Aorta (tissue), 5 donors: ENCODE measurements at regions not wholly inside any gene's neighbourhood (a gene's known extent, or its start where the extent isn't known, plus 50 kb on each side); places are given as distances from the start of the nearest gene placed in this dataset.
A peak's percentile ranks its signal among the peaks of the same experiment; 100 is the strongest.

Experiments
- ATAC-seq: fragments of 200-7000 bp; cut with Tn5 transposase; one replicate; pipeline ENCODE4 v1.9.1; 2022; ENCODE audit warnings: moderate library complexity; ENCODE audit not compliant: low FRiP score
- DNase-seq, 2 donors: peaks; one replicate each; pipeline ENCODE4 v3.0.0-alpha.2; 2020
- H3K27ac ChIP-seq, 2 donors: one replicate each; pipeline ENCODE4 v1.5.1; 2013; ENCODE audit warnings: low read length in 2 of 2, mild to moderate bottlenecking in 2 of 2, moderate library complexity in 2 of 2, control low read depth in 1 of 2, inconsistent platforms in 1 of 2, low read depth in 1 of 2
- H3K27me3 ChIP-seq, 2 donors: one replicate each; pipeline ENCODE4 v1.6.1; 2013; ENCODE audit warnings: control low read depth in 1 of 2, low read length in 1 of 2, mild to moderate bottlenecking in 1 of 2, moderate library complexity in 1 of 2; ENCODE audit not compliant: insufficient read depth in 2 of 2, control insufficient read depth in 1 of 2
- H3K36me3 ChIP-seq, 2 donors: one replicate each; pipeline ENCODE4 v1.6.1; 2013; ENCODE audit warnings: control low read depth in 1 of 2, low read length in 1 of 2, mild to moderate bottlenecking in 1 of 2; ENCODE audit not compliant: insufficient read depth in 2 of 2, control insufficient read depth in 1 of 2
- H3K4me1 ChIP-seq, 2 donors: one replicate each; pipeline ENCODE4 v1.6.1; 2013; ENCODE audit warnings: low read length in 2 of 2, control low read depth in 1 of 2, mild to moderate bottlenecking in 1 of 2, moderate library complexity in 1 of 2; ENCODE audit not compliant: insufficient read depth in 2 of 2, control insufficient read depth in 1 of 2
- H3K4me3 ChIP-seq, 2 donors: one replicate each; pipeline ENCODE4 v1.5.1; 2013; ENCODE audit warnings: low read length in 2 of 2, control low read depth in 1 of 2, mild to moderate bottlenecking in 1 of 2
- H3K9me3 ChIP-seq: one replicate; pipeline ENCODE4 v1.6.1; 2013; ENCODE audit warnings: mild to moderate bottlenecking, low read length; ENCODE audit not compliant: control insufficient read depth
- WGBS, 2 donors: extraction: QIAGEN DNeasy Blood & Tissue Kit; methylation state at CpG; one replicate each; pipeline ENCODE4 v1.1.7; 2013; 5-methylcytosine and 5-hydroxymethylcytosine counted together
- intact Hi-C, 2 donors: fragments of 100-400 bp; cut with DNase I; formaldehyde crosslinking; loops; one replicate each; pipeline versions ENCODE4 v1.14.2 to v1.15.0; 2022
- donor health status: healthy with polysubstance abuse.
- donor health status: Bipolar disorder and iron deficiency.
- donor health status: DM: no; HTN: no; CAD: no.
- donor health status: DM: no; HTN: no; CAD: no.
- donor health status: DM: yes; HTN: yes; CAD: no.

GRCh38 chr10:47181052-47181849 lies 118.7 kb upstream of the GDF10 start:
- Histone ChIP-seq H3K36me3 (no peaks in the 10 kb centered on the region), H3K4me1 (no peaks in the 10 kb centered on the region), H3K27me3 (no peaks in the 10 kb centered on the region), H3K27ac (no peak overlapping the region), H3K9me3 (no peaks in the 10 kb centered on the region), H3K4me3 (no peak overlapping the region)
- 82 to 91% methylated on average over 19 of the region's 19 CpGs for WGBS, 2 donors
- intact Hi-C loops, result no loop called here
- no peak for DNase-seq
- no peak for ATAC-seq

- no peaks in the 10 kb centered on the region for H3K9me3 ChIP-seq
- ATAC-seq (no peak), DNase-seq (no peak)
- 82 to 85% methylated on average over 11 of the region's 11 CpGs for WGBS, 2 donors
- H3K27me3 ChIP-seq, result no peaks in the 10 kb centered on the region
- no peak overlapping the region for H3K27ac ChIP-seq
- no peaks in the 10 kb centered on the region for H3K36me3 ChIP-seq
- H3K4me3 ChIP-seq, result no peak overlapping the region
- intact Hi-C loops, result no loop called here
- H3K4me1 ChIP-seq, result no peaks in the 10 kb centered on the region
Observed at GRCh38 chr10:47182934-47183703, 116.9 kb upstream of the GDF10 start.

- intact Hi-C loops, result no loop called here
- no peaks in the 10 kb centered on the region for H3K36me3 ChIP-seq
- no peak for ATAC-seq
- H3K27me3 ChIP-seq, result no peaks in the 10 kb centered on the region
- peak in 1 of 2 donors; percentile 74 for DNase-seq
- no peak overlapping the region for H3K4me3 ChIP-seq
- no peaks in the 10 kb centered on the region for H3K9me3 ChIP-seq
- no peaks in the 10 kb centered on the region for H3K4me1 ChIP-seq
- H3K27ac ChIP-seq, result no peak overlapping the region
- WGBS, 2 donors, result 43 to 46% methylated on average over 4 of the region's 4 CpGs
Observed at GRCh38 chr10:47183704-47184041, 116.3 kb upstream of the GDF10 start.

- ATAC-seq, result no peak
Observed at GRCh38 chr10:47184273-47184672, 115.7 kb upstream of the GDF10 start.

GRCh38 chr10:47184724-47185330 lies 115.2 kb upstream of the GDF10 start:
- ATAC-seq, result no peak
- no peaks in the 10 kb centered on the region for H3K9me3 ChIP-seq
- intact Hi-C loops, result no loop called here
- no peaks in the 10 kb centered on the region for H3K27me3 ChIP-seq
- no peak overlapping the region for H3K4me3 ChIP-seq
- H3K4me1 ChIP-seq, result no peaks in the 10 kb centered on the region
- H3K36me3 ChIP-seq, result no peaks in the 10 kb centered on the region
- DNase-seq, result no peak
- 93 to 95% methylated on average over 11 of the region's 11 CpGs for WGBS, 2 donors
- H3K27ac ChIP-seq, result no peak overlapping the region

More at GRCh38 chr10:47184273-47184672, 115.7 kb upstream of the GDF10 start:
- intact Hi-C loops, result no loop called here
- H3K4me1 ChIP-seq, result no peaks in the 10 kb centered on the region
- 92 to 95% methylated on average over 3 of the region's 3 CpGs for WGBS, 2 donors
- H3K27ac ChIP-seq, result no peak overlapping the region
- no peaks in the 10 kb centered on the region for H3K36me3 ChIP-seq
- no peak overlapping the region for H3K4me3 ChIP-seq
- no peaks in the 10 kb centered on the region for H3K9me3 ChIP-seq
- no peak for DNase-seq
- no peaks in the 10 kb centered on the region for H3K27me3 ChIP-seq

GRCh38 chr10:47186941-47187340 lies 113.1 kb upstream of the GDF10 start:
- no peak for ATAC-seq
- no peaks in the 10 kb centered on the region for H3K36me3 ChIP-seq
- H3K27me3 ChIP-seq, result no peaks in the 10 kb centered on the region
- no peaks in the 10 kb centered on the region for H3K4me1 ChIP-seq
- no peaks in the 10 kb centered on the region for H3K9me3 ChIP-seq
- intact Hi-C loops, result no loop called here
- WGBS, 2 donors, result 97 to 98% methylated on average over 7 of the region's 7 CpGs
- no peak for DNase-seq
- H3K27ac ChIP-seq, result no peak overlapping the region
- H3K4me3 ChIP-seq, result no peak overlapping the region

- no peaks in the 10 kb centered on the region for H3K9me3 ChIP-seq
- H3K27ac ChIP-seq, result no peak overlapping the region
- H3K27me3 ChIP-seq, result no peaks in the 10 kb centered on the region
- no peak for DNase-seq
- H3K4me3 ChIP-seq, result no peak overlapping the region
- H3K36me3 ChIP-seq, result no peaks in the 10 kb centered on the region
- intact Hi-C loops, result no loop called here
- no peaks in the 10 kb centered on the region for H3K4me1 ChIP-seq
- ATAC-seq, result no peak
- WGBS, 2 donors, result 83 to 86% methylated on average over 7 of the region's 7 CpGs
Observed at GRCh38 chr10:47187592-47187991, 112.4 kb upstream of the GDF10 start.

- no peaks in the 10 kb centered on the region for H3K9me3 ChIP-seq
- ATAC-seq (no peak), DNase-seq (no peak)
- H3K27ac ChIP-seq, result no peak overlapping the region
- intact Hi-C loops, result no loop called here
- H3K4me3 ChIP-seq, result no peak overlapping the region
- H3K36me3 ChIP-seq, result no peaks in the 10 kb centered on the region
- H3K4me1 ChIP-seq, result no peaks in the 10 kb centered on the region
- WGBS, 2 donors, result 79 to 96% methylated on average over 3 of the region's 3 CpGs
- no peaks in the 10 kb centered on the region for H3K27me3 ChIP-seq
Observed at GRCh38 chr10:47188156-47188555, 111.8 kb upstream of the GDF10 start.
